GM18498 (cell line): ENCODE measurements at regions not wholly inside any gene's neighbourhood (a gene's known extent, or its start where the extent isn't known, plus 50 kb on each side); places are given as distances from the start of the nearest gene placed in this dataset.
"Not testable (repeated sequence)": the region's sequence is repeated elsewhere in the genome, so short reads cannot be mapped to it uniquely, and the experiment has no call there.

Source experiments
- ATAC-seq: cut with Tn5 transposase; IDR thresholded peaks from one replicate; pipeline ENCODE4 v1.9.1; 2021; ENCODE audit warnings: mild to moderate bottlenecking, moderate library complexity; ENCODE audit not compliant: unreplicated experiment

- ATAC-seq, result no peak
Observed at GRCh38 chr16:63684149-63685101, 1437.4 kb downstream of the CDH11 start.

GRCh38 chr16:63682844-63683243, 1439.0 kb downstream of the CDH11 start:
- ATAC-seq, result no peak

- no peak for ATAC-seq
Observed at GRCh38 chr16:63672493-63672892, 1449.4 kb downstream of the CDH11 start.

GRCh38 chr16:63663155-63663554, 1458.7 kb downstream of the CDH11 start:
- ATAC-seq, result no peak

- no peak for ATAC-seq
Observed at GRCh38 chr16:63655846-63656245, 1466.0 kb downstream of the CDH11 start.

GRCh38 chr16:63653044-63653839, 1468.6 kb downstream of the CDH11 start:
- ATAC-seq, result no peak

- no peak for ATAC-seq
Observed at GRCh38 chr16:63652091-63652490, 1469.8 kb downstream of the CDH11 start.

- ATAC-seq, result no peak
Observed at GRCh38 chr16:63650550-63650949, 1471.3 kb downstream of the CDH11 start.

GRCh38 chr16:63633706-63634445, 1488.0 kb downstream of the CDH11 start:
- ATAC-seq, result not testable (repeated sequence)

GRCh38 chr16:63629272-63629671, 1492.6 kb downstream of the CDH11 start:
- no peak for ATAC-seq

- no peak for ATAC-seq
Observed at GRCh38 chr16:63628812-63629211, 1493.1 kb downstream of the CDH11 start.

- ATAC-seq, result no peak
Observed at GRCh38 chr16:63625126-63625525, 1496.7 kb downstream of the CDH11 start.

- ATAC-seq, result no peak
Observed at GRCh38 chr16:63623551-63624039, 1498.3 kb downstream of the CDH11 start.

- ATAC-seq, result no peak
Observed at GRCh38 chr16:63618896-63619485, 1502.9 kb downstream of the CDH11 start.

GRCh38 chr16:63617990-63618763, 1503.7 kb downstream of the CDH11 start:
- ATAC-seq, result no peak

- no peak for ATAC-seq
Observed at GRCh38 chr16:63617047-63617989, 1504.5 kb downstream of the CDH11 start.

- ATAC-seq, result no peak
Observed at GRCh38 chr16:63614429-63614828, 1507.4 kb downstream of the CDH11 start.

- ATAC-seq, result no peak
Observed at GRCh38 chr16:63613701-63614100, 1508.2 kb downstream of the CDH11 start.
